Colonic mucosa (tissue), 4 donors: ENCODE measurements at regions not wholly inside any gene's neighbourhood (a gene's known extent, or its start where the extent isn't known, plus 50 kb on each side); places are given as distances from the start of the nearest gene placed in this dataset.

Source experiments
- DNase-seq: peaks from one replicate; pipeline ENCODE4 v3.0.0-alpha.2; 2020
- H3K27ac ChIP-seq: fragments of 200-600 bp; one replicate; pipeline ENCODE4 v1.8.0; 2021
- H3K27me3 ChIP-seq: fragments of 200-600 bp; one replicate; pipeline ENCODE4 v1.8.0; 2021
- H3K36me3 ChIP-seq: fragments of 200-600 bp; one replicate; pipeline ENCODE4 v1.8.0; 2021
- H3K4me1 ChIP-seq: fragments of 200-600 bp; one replicate; pipeline ENCODE4 v1.8.0; 2021; ENCODE audit warnings: mild to moderate bottlenecking
- H3K4me3 ChIP-seq: fragments of 200-600 bp; one replicate; pipeline ENCODE4 v1.8.0; 2021
- H3K9ac ChIP-seq, 2 donors: one replicate each; pipeline ENCODE4 v1.7.0; 2013; ENCODE audit warnings: control low read depth in 2 of 2, low read depth in 2 of 2, low read length in 2 of 2
- H3K9me3 ChIP-seq: fragments of 200-600 bp; one replicate; pipeline ENCODE4 v1.8.0; 2021
- intact Hi-C: fragments of 100-400 bp; cut with DNase I; formaldehyde crosslinking; loops from one replicate; pipeline ENCODE4 v1.14.1; 2022
- TF ChIP-seq, protein P1 (sequence below): fragments of 200-600 bp; IDR thresholded peaks from one replicate; pipeline ENCODE4 v1.8.0; 2022; ENCODE audit warnings: antibody characterized with exemption, mild to moderate bottlenecking
- donor health status: healthy.
- donor health status: DM: no; HTN: no; CAD: no.
- donor health status: DM: no; HTN: no; CAD: no.

DNA sequence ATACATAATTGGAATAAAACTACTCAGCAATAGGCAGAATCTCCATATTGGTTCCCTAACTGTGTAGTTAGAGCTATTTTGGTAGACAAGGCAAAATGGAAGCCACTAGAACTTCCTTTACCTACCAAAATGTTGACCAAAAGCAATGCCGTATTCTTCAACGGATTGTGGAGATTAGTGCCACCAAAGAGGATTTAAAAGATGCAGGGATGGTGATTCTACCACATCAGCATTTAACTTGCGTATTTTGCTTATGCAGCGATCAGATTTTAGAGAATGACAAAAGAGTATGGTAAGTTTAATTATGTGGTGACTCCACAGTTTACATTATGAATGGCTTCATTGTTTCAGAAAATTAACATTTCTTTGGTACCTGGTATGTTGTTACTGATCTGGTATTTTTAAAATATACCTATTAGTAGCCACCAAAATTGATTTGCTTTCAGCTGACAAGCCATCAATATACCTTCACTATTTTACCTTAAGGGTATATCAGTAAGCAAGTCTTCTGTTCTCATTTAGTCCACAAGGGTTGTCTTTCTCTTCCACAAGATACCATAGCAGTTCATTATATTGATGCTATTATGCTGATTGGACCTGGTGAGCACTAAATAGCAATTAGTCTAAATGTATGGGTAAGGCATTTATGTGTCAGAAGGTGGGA lies 1910.7 kb upstream of the PRR20A start:
- H3K4me3 ChIP-seq = no peak overlapping the region
- H3K27ac ChIP-seq = no peak overlapping the region
- no peaks in the 10 kb centered on the region for H3K9me3 ChIP-seq
- no peaks in the 10 kb centered on the region for H3K4me1 ChIP-seq
- H3K9ac ChIP-seq = no peak overlapping the region
- no peaks in the 10 kb centered on the region for H3K36me3 ChIP-seq
- intact Hi-C loops = no loop called here
- H3K27me3 ChIP-seq = no peaks in the 10 kb centered on the region
- no peak for DNase-seq
- TF ChIP-seq, protein P1, sequence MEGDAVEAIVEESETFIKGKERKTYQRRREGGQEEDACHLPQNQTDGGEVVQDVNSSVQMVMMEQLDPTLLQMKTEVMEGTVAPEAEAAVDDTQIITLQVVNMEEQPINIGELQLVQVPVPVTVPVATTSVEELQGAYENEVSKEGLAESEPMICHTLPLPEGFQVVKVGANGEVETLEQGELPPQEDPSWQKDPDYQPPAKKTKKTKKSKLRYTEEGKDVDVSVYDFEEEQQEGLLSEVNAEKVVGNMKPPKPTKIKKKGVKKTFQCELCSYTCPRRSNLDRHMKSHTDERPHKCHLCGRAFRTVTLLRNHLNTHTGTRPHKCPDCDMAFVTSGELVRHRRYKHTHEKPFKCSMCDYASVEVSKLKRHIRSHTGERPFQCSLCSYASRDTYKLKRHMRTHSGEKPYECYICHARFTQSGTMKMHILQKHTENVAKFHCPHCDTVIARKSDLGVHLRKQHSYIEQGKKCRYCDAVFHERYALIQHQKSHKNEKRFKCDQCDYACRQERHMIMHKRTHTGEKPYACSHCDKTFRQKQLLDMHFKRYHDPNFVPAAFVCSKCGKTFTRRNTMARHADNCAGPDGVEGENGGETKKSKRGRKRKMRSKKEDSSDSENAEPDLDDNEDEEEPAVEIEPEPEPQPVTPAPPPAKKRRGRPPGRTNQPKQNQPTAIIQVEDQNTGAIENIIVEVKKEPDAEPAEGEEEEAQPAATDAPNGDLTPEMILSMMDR = no peak

DNA sequence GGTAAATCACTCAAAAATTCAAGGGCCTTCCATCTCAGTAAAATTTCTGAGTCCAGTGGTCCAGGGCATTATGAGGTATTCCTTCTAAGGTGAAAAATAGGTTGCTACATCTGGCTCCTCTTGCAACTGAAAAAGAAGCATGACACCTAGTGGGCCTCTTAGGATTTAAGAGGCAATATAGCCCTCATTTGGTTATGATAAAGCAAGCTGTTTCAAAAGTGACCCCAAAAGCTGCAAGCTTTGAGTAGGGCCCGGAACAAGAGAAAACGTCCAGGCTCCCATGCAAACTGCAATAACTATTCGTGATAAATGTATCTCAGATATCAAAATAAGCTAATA lies 1910.2 kb upstream of the PRR20A start:
- Histone ChIP-seq H3K4me3 (no peak overlapping the region), H3K9me3 (no peaks in the 10 kb centered on the region), H3K4me1 (no peaks in the 10 kb centered on the region), H3K27ac (no peak overlapping the region), H3K36me3 (no peaks in the 10 kb centered on the region), H3K9ac (no peak overlapping the region), H3K27me3 (no peaks in the 10 kb centered on the region)
- TF ChIP-seq, protein P1 = no peak
- DNase-seq = no peak
- intact Hi-C loops = no loop called here

- TF ChIP-seq, protein P1 = no peak
- Histone ChIP-seq H3K27ac (no peak overlapping the region), H3K4me1 (no peaks in the 10 kb centered on the region), H3K4me3 (no peak overlapping the region), H3K9me3 (no peaks in the 10 kb centered on the region), H3K27me3 (no peaks in the 10 kb centered on the region), H3K9ac (no peak overlapping the region), H3K36me3 (no peaks in the 10 kb centered on the region)
- no peak for DNase-seq
- intact Hi-C loops = no loop called here
Measured at GRCh38 chr13:55234311-55234710, 1906.4 kb upstream of the PRR20A start.

DNA sequence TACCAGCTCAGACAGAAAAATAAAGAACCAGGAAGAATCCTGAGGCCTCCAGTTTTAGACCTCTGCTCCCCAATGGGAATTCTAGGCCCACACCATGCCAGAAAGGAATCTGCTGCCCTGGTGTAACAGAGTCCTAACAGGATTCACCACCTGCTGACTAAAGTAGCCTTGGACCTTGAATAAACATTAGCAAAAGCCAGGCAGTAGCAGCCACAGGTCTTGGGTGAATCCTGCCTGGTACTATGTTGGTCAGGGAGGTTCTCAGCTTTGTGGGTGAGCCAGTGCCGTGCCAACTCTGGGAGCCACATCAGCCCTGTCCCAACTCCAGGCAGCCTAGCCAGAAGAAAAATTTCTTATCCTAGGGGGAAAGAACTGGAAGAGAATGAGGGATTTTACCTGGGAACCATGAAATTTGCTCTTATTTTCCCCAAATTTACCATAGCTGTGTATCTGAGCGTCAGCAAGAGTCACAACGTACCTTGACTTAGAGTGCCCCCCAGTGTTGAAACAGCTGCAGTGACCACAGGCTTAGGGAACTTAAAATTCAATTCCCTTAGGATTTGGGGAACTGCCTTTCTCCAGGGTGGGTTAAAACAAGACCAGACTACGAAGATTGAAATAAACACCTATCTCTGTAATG lies 1895.6 kb upstream of the PRR20A start:
- H3K4me3 ChIP-seq = no peak overlapping the region
- no peaks in the 10 kb centered on the region for H3K9me3 ChIP-seq
- intact Hi-C loops = no loop called here
- no peaks in the 10 kb centered on the region for H3K27me3 ChIP-seq
- no peaks in the 10 kb centered on the region for H3K4me1 ChIP-seq
- no peak overlapping the region for H3K27ac ChIP-seq
- no peak for DNase-seq
- TF ChIP-seq, protein P1 = no peak
- no peaks in the 10 kb centered on the region for H3K36me3 ChIP-seq
- H3K9ac ChIP-seq = no peak overlapping the region

GRCh38 chr13:55255236-55255635 lies 1885.5 kb upstream of the PRR20A start:
- H3K27me3 ChIP-seq = no peaks in the 10 kb centered on the region
- H3K4me1 ChIP-seq = no peaks in the 10 kb centered on the region
- TF ChIP-seq, protein P1 = no peak
- no peak overlapping the region for H3K27ac ChIP-seq
- H3K36me3 ChIP-seq = no peaks in the 10 kb centered on the region
- H3K9me3 ChIP-seq = no peaks in the 10 kb centered on the region
- no peak overlapping the region for H3K9ac ChIP-seq
- no peak for DNase-seq
- H3K4me3 ChIP-seq = no peak overlapping the region
- intact Hi-C loops = no loop called here
